Activated CD4-positive, alpha-beta T cell treated with anti-CD3 and anti-CD28 coated beads for 48 hours (primary cell): ENCODE measurements at regions not wholly inside any gene's neighbourhood (a gene's known extent, or its start where the extent isn't known, plus 50 kb on each side); places are given as distances from the start of the nearest gene placed in this dataset.
"Not testable (repeated sequence)": the region's sequence is repeated elsewhere in the genome, so short reads cannot be mapped to it uniquely, and the experiment has no call there.

ENCODE experiments used
- DNase-seq: peaks from one replicate; pipeline ENCODE4 v3.0.0-alpha.2; 2020

GRCh38 chr17:69672924-69673323 is 258.4 kb downstream of the MAP2K6 start:
- no peak for DNase-seq

- no peak for DNase-seq
Observed at GRCh38 chr17:69677130-69677529, 262.6 kb downstream of the MAP2K6 start.

DNA sequence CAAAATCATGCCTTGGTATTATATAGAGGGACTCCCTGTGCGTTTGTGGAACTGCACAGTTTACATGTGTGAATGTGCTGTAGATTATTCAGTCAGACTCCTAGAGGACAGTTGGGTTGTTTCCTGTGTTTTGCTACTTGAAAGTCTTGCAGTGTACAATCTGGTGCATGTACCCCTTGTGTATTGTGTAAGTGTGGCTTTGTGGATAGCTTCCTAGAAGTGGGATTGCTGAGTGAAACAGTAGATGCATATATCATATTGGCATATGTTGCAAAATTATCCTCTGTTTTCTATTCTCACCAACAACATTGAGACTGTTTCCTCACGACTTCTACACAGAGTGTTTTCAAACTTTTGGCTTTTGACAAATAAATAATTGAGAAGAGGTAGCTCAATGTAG is 263.7 kb downstream of the MAP2K6 start:
- DNase-seq = no peak

- no peak for DNase-seq
Observed at GRCh38 chr17:69679829-69680228, 265.3 kb downstream of the MAP2K6 start.

DNA sequence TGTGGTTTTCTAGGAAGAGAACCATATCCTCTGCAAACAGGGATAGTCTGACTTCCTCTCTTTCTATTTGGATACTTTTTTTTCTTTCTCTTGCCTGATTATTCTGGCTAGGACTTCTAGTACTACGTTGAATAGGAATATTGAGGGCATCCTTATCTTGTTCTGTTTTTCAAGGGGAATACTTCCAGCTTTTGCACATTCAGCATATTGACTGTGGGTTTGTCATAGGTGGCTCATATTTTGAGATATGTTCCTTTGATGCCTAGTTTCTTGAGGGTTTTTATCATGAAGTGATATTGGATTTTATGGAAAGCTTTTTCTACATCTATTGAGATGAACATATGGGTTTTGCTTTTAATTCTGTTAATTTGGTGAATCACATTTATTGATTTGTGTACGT is 269.8 kb downstream of the MAP2K6 start:
- DNase-seq = no peak

DNA sequence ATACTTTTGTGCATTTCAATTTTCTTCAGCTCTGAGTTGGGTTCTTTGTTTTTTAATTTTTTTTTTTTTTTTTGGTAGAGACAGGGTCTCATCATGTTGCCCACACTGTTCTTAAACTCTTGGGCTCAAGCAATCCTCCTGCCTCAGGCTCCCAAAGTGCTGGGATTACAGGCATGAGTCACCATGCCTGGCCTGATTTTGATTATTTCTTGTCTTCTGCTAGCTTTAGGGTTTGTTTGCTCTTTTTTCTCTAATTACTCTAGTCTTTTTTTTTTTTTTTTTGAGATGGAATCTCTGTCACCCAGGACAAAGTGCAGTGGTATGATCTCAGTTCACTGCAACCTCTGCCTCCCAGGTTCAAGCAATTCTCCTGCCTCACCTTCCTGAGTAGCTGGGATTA is 270.7 kb downstream of the MAP2K6 start:
- not testable (repeated sequence) for DNase-seq

DNA sequence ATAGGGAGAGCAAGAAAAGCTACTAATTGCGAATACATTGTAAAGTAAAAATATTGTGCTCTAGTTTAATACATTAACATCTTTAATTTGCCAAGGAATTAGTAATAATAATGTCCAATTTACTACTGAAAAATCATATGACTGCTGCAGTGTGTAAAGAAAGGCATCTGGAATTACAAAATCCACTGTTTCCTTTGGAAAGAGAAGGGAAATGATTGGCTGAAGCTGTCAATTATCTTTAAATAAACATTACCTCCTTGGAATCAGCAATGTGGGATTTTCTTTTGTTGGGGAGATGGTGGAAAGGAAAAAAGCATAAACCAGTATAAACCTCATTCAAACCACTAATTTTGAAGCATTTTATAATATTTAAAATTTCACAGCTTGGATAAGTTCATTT is 276.0 kb downstream of the MAP2K6 start:
- DNase-seq = no peak

- no peak for DNase-seq
Observed at GRCh38 chr17:69692171-69692570, 277.7 kb downstream of the MAP2K6 start.

DNA sequence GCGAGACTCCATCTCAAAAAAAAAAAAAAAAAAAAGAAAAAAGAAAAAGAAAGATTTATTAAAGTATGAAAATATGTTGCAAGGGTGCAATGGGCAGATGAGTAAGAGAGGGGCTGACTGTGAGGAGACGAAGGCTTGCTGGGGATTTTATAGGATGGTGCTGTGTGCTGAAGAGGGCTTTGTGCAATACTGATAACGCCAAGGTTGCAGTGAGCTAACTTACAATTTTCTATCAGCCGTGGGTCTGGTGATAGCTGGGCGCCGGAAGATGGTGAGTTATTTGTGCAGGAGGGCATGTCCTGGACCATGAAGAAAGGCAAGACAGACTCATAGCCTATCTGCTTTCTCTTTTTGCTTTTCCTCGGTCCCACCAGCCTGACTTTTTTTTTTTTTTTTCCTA is 281.1 kb downstream of the MAP2K6 start:
- no peak for DNase-seq

DNA sequence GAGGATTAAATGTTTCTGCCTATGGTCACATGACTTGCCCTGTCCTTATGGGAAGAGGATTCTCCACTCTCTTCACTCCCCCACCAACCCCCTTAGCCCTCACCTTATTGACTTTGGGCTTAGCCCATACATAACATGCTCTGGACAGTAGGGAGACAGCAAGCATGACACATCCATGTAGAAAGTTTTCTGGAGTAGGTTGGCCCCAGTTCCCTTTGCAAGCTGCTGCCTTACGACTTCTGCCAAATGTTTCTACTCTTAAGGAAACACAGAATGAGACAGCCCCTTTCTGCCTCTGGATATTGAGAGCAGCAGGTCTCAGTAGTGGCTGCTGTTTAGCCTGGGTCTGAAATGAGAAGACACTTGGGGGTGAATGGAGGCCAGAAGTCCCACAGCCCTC is 282.2 kb downstream of the MAP2K6 start:
- DNase-seq = no peak

GRCh38 chr17:69698352-69698751 is 283.9 kb downstream of the MAP2K6 start:
- DNase-seq = not testable (repeated sequence)

GRCh38 chr17:69702078-69702477 is 287.6 kb downstream of the MAP2K6 start:
- no peak for DNase-seq

DNA sequence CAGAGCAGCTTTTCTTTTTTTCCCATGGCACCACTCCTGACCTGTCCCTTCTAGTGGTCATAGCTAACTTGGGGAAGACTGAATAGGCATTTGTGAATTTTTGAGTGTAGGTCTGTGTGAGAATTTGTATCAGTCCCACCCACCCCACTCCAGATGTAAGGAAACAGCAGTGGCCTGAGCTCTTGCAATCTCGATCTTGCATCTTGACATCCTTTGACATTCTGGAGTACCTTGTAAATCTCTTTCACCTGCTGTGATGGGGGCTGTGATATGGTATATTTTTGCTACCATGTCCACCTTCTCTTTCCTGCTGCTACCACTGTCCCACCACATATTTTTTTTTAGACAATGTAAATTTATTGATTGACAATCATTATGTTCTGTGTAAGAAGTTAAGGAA is 289.3 kb downstream of the MAP2K6 start:
- DNase-seq = no peak

DNA sequence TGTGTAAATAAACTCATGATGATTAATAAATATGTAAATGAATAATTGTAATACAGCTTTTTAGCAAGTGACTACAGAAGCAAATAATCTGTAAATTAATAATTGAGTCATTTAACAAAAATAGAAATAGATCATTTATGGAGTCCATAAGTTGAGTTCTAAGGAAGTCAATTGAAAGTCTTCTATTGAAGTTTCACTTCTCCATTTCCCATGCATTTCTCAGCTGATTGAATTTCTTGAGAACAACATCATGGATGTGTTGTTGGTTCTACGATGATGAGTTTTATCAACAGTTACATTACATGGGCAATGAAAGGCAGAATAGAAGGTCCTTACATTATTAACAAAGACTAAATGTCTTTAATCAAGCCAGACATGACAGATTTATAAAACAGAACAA is 290.4 kb downstream of the MAP2K6 start:
- no peak for DNase-seq

GRCh38 chr17:69706127-69706526 is 291.6 kb downstream of the MAP2K6 start:
- DNase-seq = no peak

- no peak for DNase-seq
Observed at GRCh38 chr17:69709441-69709840, 294.9 kb downstream of the MAP2K6 start.

DNA sequence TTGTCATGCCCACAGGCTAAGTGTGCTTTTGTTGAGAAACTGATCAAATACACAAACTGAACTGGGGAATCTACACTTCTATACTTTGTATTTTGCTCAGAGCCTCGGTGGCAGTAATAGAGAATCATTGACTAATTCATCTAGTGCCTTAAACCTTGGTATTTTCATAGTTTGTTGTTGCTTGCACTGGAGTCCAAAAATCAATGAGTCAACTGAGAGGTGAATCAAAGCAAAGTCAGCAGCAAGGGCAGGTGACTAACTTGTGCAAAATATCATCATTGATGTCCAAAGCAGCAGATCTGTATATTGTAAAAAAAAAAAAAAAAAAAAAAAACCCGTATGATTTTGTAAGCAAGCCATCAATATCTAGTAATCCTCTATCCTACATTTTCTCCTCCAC is 296.4 kb downstream of the MAP2K6 start:
- no peak for DNase-seq

GRCh38 chr17:69711541-69711940 is 297.0 kb downstream of the MAP2K6 start:
- DNase-seq = no peak

- no peak for DNase-seq
Observed at GRCh38 chr17:69712801-69713311, 298.4 kb downstream of the MAP2K6 start.

DNA sequence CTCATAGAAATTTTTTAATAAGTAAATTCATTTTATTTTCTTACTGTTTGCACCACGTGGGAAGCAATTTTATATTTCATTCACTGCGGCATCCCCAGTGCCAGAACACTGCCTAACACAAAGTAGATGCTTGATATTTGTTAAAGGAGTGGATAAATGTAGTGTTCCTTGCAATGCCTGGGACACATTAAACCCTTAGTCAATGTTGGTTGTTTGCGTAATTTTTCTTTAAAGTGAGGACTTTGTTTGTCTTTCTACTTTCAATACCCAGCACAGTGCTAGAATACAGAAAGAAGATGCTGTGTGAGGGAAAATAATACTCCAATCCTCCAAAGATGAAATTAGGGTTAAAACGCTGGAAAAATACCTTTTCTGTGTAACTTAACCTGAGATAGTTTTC is 299.3 kb downstream of the MAP2K6 start:
- DNase-seq = no peak

DNA sequence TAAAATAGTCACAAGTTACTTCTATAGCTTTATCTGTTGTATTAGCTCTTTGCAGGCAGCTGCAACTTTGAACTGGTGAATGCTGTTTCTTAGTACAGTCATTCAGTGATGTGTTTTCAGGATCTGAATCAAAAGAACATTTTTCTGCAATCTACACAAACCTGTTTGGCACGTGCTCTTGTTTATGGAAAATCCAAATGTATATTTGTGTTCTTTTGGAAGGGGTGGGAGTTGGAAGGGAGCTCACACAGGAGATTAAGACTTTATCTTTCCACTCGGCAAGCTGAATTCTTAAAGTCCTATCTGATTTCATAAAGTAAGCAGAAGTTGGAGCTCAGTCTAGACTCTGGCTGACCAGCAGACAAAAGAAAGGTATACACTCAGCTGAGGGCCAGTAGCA is 300.2 kb downstream of the MAP2K6 start:
- no peak for DNase-seq

DNA sequence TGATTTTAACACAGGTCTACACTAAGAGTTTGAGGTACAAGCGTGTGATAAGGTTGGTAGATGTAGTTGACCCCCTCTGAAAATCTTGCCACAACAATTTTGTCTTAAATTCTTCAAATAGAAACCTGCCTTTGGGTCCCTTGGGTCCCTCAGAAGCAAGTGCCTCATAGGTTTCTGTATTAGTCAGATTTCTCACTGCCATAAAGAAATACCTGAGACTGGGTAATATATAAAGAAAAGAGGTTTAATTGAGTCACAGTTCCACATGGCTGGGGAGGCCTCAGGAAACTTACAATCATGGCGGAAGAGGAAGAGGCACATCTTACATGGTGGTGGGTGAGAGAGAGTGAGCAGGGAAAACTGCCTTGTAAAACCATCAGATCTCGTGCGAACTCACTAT is 301.2 kb downstream of the MAP2K6 start:
- DNase-seq = no peak

DNA sequence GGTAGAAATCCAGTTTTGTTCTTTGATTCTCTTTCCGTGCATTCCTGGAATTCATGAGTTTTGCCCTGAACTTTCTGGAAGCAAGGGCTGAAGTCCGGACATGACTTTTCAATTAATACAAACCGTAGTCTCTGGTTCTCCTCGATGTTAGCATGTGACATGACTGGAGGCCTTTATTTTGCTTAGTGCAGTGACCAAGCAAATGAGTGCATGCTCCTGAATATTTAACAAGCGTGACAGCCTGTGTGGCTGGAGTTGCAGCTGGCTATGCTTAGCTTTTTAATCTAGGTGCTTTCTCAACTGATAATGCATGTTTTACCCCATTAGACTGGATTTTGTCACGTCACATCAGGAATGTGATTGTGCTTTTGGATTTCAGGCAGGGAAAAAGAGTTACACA is 302.1 kb downstream of the MAP2K6 start:
- no peak for DNase-seq

DNA sequence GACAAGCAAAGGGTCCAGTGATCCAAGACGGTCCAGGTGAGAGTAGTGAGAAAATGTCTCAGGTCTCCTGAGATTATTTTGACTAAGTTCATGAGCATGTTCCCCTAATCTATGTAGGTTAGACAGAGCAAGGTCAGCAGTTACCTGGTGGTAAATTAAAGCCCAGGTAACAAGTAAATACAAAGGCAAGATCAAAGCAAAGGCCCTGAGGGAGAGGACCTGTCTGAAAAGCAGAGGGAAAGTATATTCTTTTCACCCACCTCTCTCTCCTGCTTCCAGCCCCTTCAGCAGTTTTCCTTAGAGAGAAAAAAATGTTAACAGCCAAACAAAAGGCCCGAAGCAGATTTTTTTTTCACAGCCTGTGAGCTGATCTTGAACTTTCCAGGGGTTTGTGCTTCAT is 302.7 kb downstream of the MAP2K6 start:
- DNase-seq = no peak

GRCh38 chr17:69717819-69718218 is 303.3 kb downstream of the MAP2K6 start:
- no peak for DNase-seq

DNA sequence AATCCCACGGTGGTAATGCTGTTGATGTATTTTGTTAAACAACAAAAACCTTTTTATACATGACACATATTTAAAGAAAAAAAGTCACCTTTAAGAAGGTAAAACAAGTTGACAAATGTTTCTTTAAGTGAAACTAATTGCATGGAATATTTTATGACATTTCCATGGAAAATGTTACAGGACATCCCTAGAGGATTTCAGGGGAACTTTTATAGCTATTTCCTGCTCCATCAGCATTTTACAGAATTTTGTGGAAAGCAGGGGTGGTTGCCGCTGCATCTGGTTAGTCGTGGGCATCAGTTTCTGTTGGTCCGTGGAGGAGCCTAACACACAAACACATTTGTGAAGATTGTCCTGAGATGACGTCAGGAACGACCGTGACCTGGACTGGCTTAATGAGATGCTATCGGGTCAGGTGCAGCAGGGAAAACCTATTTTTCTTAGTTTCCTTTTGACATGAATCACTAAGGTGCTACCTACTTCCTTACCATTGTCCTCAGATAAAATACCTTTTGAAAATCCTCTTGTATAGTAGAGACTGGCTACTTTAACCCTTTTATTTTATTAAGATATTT is 305.1 kb downstream of the MAP2K6 start:
- DNase-seq = no peak
